NCI-H1694 treated with DMSO at 0.1 percent for 48 hours (cell line): ENCODE measurements at regions not wholly inside any gene's neighbourhood (a gene's known extent, or its start where the extent isn't known, plus 50 kb on each side); places are given as distances from the start of the nearest gene placed in this dataset.
"Not testable (repeated sequence)": the region's sequence is repeated elsewhere in the genome, so short reads cannot be mapped to it uniquely, and the experiment has no call there.

Experiments used
- DNase-seq: peaks from one replicate; lab custom pipeline; 2025; lab: John Stamatoyannopoulos, UW

- DNase-seq = no peak
Measured at GRCh38 chr3:73120710-73121109, 59.3 kb downstream of the EBLN2 start.

- DNase-seq = no peak
Measured at GRCh38 chr3:73121669-73122331, 60.3 kb downstream of the EBLN2 start.

- no peak for DNase-seq
Measured at GRCh38 chr3:73134034-73134433, 72.6 kb downstream of the EBLN2 start.

GRCh38 chr3:73136941-73137340 is 75.5 kb downstream of the EBLN2 start:
- no peak for DNase-seq

- DNase-seq = no peak
Measured at GRCh38 chr3:73137736-73138403, 76.4 kb downstream of the EBLN2 start.

- DNase-seq = no peak
Measured at GRCh38 chr3:73140772-73141442, 79.4 kb downstream of the EBLN2 start.

- no peak for DNase-seq
Measured at GRCh38 chr3:73141525-73141924, 80.1 kb downstream of the EBLN2 start.

GRCh38 chr3:73143401-73143800 is 81.9 kb downstream of the EBLN2 start:
- DNase-seq = no peak

- no peak for DNase-seq
Measured at GRCh38 chr3:73143821-73144237, 82.4 kb downstream of the EBLN2 start.

GRCh38 chr3:73144276-73144675 is 82.8 kb downstream of the EBLN2 start:
- no peak for DNase-seq

GRCh38 chr3:73144828-73145227 is 83.4 kb downstream of the EBLN2 start:
- DNase-seq = no peak

- DNase-seq = not testable (repeated sequence)
Measured at GRCh38 chr3:73147479-73147878, 86.0 kb downstream of the EBLN2 start.

- DNase-seq = no peak
Measured at GRCh38 chr3:73148206-73148605, 86.7 kb downstream of the EBLN2 start.

- no peak for DNase-seq
Measured at GRCh38 chr3:73148682-73149081, 87.2 kb downstream of the EBLN2 start.

- no peak for DNase-seq
Measured at GRCh38 chr3:73150369-73151130, 89.1 kb downstream of the EBLN2 start.

- not testable (repeated sequence) for DNase-seq
Measured at GRCh38 chr3:73152571-73152970, 91.1 kb downstream of the EBLN2 start.

- DNase-seq = not testable (repeated sequence)
Measured at GRCh38 chr3:73153057-73153456, 91.6 kb downstream of the EBLN2 start.

GRCh38 chr3:73154261-73154660 is 92.8 kb downstream of the EBLN2 start:
- not testable (repeated sequence) for DNase-seq

- not testable (repeated sequence) for DNase-seq
Measured at GRCh38 chr3:73155441-73155840, 94.0 kb downstream of the EBLN2 start.

GRCh38 chr3:73164622-73165021 is 103.2 kb downstream of the EBLN2 start:
- DNase-seq = no peak

- DNase-seq = no peak
Measured at GRCh38 chr3:73175698-73176097, 114.2 kb downstream of the EBLN2 start.

- DNase-seq = no peak
Measured at GRCh38 chr3:73176941-73177340, 115.5 kb downstream of the EBLN2 start.
